ENCODE measurements at regions not wholly inside any gene's neighbourhood (a gene's known extent, or its start where the extent isn't known, plus 50 kb on each side); places are given as distances from the start of the nearest gene placed in this dataset.
A peak's percentile ranks its signal among the peaks of the same experiment; 100 is the strongest.
"Not testable (repeated sequence)": the region's sequence is repeated elsewhere in the genome, so short reads cannot be mapped to it uniquely, and the experiment has no call there.

GRCh38 chr2:56021136-56021474, 97.5 kb upstream of the EFEMP1 start:
- DNase-seq (ENCODE audit: low spot score) = no peak

GRCh38 chr2:56021579-56021978, 98.0 kb upstream of the EFEMP1 start:
- DNase-seq (ENCODE audit: low spot score) = no peak

DNA sequence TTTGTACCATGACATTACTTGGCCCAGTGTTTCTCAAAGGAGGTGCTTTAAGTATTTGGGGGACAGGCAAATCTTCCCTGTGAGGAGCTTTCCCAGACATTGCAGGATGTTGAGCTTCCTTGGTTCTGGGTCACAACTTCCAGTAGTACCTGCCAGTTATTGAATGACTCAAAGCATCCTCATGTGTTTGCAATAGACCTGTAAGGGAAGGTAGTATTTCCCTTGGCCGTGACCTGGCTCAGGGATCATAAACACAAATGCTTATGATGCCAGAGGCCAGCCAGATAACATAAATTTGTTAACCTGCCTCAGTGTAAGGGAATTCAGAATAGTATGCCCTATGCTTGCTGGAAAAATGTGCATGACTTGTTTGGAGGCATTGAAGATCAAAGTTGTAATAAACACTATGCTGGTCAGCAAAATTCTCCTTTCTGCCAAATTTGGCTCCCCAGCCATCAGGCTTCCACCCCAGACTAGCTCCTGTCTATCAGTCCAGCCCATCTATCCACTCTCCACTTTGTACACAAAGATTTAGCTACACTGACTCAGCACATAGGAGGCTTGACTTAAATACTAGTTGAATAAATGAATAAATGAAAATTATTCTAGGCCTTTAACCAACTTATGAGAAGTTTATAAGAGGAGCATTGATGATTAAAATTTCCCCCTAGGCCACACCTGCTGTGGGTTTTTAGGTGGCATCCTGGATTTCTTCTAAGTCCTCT, 102.0 kb upstream of the EFEMP1 start:
- no peak for DNase-seq (ENCODE audit: low spot score)

- DNase-seq (ENCODE audit: low spot score) = no peak
These were observed 103.2 kb upstream of the EFEMP1 start for GRCh38 chr2:56026828-56027227.

- DNase-seq (ENCODE audit: low spot score) = no peak
These were observed 106.5 kb upstream of the EFEMP1 start for GRCh38 chr2:56030062-56030461.

DNA sequence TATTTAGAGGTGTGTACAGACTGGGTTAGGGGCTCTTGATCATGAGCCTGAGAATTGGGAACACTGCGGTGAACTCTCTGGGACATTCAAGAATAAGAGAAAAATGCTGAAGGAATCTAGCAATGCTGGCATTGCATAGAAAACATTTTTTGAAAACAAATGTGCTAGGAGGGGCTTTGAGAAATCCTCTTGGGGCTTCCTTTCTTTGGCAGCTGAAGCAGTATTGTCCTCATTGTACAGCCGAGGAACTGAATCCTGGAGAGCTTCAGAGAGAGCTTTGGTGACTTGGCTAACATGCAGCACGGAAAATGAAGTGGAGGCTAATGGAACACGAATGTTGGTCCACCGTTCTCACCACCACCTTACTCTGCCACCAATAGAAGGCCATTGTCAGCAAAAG, 107.3 kb upstream of the EFEMP1 start:
- no peak for DNase-seq (ENCODE audit: low spot score)

DNA sequence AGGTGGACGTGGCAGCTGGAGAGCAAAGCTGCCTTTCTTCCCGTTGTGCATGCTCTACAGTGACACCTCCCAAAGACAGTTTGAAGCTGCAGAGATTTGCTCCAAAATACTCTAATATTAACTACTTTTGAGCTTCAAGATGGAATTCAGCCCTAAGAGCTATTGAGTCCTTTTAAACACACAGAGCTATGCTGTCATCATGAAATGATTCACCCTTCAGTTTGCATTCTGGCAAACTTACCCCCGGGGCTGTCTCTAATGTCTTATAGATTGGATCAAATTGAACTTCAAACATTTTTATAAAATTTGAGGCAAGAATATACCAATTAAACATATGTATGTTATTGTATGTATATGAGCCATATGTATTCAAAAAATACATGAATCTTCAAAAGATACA, 110.7 kb upstream of the EFEMP1 start:
- no peak for DNase-seq (ENCODE audit: low spot score)

GRCh38 chr2:56040189-56040588, 116.6 kb upstream of the EFEMP1 start:
- DNase-seq (ENCODE audit: low spot score) = no peak

- DNase-seq (ENCODE audit: low spot score) = no peak
These were observed 117.3 kb upstream of the EFEMP1 start for GRCh38 chr2:56040834-56041233.

GRCh38 chr2:56047136-56047535, 123.6 kb upstream of the EFEMP1 start:
- no peak for DNase-seq (ENCODE audit: low spot score)

GRCh38 chr2:56049233-56049845, 125.8 kb upstream of the EFEMP1 start:
- DNase-seq (ENCODE audit: low spot score) = no peak

DNA sequence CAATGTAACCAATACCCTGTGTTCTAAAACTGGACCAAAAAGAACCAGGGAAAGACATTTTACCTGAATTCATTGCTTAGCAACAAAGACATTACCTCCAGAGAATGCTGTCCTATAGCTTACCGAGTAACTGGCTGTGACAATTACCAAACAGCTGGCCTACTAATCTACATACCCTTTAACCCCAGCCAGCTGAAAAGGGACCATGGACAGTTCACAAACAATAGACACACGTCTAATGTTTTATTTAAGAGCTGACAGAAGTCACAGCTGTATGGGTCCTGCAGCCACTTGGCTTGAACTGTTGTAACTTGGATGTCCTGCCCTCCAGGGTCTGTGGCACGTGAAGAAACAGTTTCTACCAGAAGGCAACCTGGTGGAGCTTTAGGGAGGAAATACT, 130.1 kb upstream of the EFEMP1 start:
- DNase-seq (ENCODE audit: low spot score) = no peak

DNA sequence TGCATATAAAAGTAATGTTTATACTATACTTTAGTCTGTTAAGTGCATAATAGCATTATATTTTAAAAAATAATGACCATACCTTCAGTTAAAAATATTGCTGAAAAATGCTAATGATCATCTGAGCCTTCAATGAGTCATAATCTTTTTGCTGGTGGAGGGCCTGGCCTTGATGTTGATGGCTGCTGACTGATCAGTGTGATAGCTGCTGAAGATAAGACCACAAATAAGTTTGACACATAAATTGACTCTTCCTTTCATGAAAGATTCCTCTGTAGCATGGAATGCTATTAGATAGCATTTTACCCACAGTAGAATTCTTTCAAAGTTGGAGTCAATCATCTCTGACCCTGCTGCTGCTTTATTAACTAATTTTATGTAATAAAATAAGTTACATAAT, 128.4 kb upstream of the CCDC85A start:
- DNase-seq (ENCODE audit: low spot score) = no peak

DNA sequence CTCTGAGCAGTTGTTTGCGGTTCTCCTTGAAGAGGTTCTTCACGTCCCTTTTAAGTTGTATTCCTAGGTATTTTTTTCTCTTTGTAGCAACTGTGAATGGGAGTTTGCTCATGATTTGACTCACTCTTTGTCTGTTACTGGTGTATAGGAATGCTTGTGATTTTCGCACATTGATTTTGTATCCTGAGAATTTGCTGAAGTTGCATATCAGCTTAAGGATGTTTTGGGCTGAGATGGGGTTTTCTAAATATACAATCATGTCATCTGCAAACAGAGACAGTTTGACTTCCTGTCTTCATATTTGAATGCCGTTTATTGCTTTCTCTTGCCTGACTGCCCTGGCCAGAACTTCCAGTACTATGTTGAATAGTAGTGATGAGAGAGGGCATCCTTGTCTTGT, 122.5 kb upstream of the CCDC85A start:
- DNase-seq (ENCODE audit: low spot score) = not testable (repeated sequence)

GRCh38 chr2:56068746-56069145, 115.0 kb upstream of the CCDC85A start:
- DNase-seq (ENCODE audit: low spot score) = no peak

DNA sequence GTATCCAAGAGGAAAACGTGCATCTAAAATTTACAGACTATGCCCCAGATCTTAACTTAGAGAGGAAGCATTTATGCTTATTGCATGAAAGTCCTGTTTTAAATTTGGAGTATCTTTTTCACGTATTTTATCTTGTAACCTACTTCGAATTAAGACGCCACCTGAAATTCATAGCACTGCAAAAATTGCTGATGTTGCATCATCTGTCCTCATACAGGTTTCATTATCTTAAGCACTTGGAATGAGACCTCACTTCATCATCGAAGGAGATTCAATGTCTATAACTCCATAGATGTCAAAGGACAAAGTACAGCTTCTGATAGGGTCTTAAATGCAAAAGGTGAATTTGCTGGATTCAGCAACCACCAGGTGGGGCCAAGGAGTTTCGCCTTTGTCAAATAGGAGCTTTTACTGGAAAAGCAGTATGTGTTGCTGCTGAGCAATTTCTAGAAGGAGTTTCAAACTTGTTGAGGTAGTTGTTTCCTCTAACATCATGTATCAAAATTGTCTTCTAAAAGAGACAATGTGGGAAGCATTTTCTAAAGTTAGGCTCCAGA, 106.4 kb upstream of the CCDC85A start:
- DNase-seq (ENCODE audit: low spot score) = no peak

DNA sequence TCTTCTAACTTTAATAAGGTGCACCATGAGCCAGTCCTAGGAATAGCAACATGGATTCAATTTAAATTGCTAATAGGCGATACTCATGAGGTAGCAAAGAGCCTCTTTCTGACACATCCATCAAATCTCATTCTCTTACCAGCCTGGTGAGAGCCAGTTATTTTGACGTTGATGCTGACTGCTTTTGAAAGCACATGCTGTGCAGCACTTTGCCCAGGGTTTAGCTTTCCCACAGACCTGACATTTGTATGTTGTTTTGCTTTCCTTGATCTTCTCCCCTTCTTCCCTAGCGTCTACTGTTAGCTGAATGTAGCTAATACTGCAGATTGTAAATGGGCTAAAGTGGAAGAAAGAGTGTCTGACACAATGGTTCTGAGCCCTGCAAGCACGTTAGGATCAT, 101.1 kb upstream of the CCDC85A start:
- peak; percentile 34 for DNase-seq (ENCODE audit: low spot score)

- DNase-seq (ENCODE audit: low spot score) = no peak
These were observed 99.5 kb upstream of the CCDC85A start for GRCh38 chr2:56084111-56084901.

GRCh38 chr2:56086336-56086735, 97.5 kb upstream of the CCDC85A start:
- DNase-seq (ENCODE audit: low spot score) = no peak

DNA sequence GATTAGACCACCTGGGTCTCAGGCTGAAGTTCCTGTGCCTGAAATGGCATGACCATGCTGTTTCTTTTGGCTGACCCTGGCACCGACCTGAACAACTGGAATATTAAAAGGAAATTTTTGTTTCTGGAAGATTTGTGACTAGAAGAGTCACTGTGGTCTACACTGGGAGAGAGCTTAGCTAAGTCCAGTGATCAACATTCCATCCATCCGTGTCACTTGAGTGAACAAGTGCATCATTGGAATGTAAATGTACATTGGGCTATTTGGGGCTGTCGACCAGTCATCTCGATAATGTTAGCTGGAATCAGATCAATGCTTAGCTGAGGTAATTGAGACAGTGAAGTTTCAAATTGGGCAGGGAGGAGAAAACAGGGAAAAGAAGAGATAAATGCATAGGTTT, 95.4 kb upstream of the CCDC85A start:
- DNase-seq (ENCODE audit: low spot score) = no peak

DNA sequence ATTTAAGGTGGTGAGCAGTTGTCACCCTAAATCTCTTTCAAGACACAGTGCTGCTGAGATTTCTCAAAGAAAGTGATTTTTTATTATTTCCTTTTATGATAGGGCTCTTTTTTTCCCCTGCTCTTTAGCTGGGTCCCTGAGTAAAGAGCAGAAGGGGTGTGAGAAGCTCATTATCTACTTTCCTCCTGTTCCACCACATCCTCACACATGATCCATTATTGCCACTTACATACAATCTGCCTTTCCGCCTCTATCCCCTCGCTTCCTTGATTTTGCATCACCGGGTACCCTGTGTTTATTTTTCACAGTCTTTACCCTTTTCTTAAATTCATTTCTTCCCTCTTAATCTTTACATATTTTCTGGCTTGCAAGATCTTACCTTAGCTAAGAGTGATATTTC, 93.9 kb upstream of the CCDC85A start:
- DNase-seq (ENCODE audit: low spot score) = no peak

DNA sequence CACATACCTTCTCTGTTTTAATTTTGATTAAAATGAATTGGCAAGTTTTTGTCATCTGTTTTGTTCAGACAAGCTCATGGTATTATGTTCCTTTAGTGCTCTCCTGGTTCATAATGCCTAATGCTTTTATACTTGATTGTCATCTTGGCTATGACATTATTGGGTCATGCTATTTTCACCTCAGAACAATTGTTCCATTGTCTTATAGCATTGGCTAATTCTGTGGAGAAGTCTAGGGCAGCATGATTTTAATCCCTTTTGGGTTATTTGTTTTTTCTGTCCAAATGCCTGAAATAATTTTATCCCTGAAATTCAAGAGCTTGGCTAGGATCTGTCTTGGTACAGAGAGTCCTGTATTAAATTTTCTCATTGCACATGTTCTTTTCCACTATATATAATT, 83.8 kb upstream of the CCDC85A start:
- no peak for DNase-seq (ENCODE audit: low spot score)

DNA sequence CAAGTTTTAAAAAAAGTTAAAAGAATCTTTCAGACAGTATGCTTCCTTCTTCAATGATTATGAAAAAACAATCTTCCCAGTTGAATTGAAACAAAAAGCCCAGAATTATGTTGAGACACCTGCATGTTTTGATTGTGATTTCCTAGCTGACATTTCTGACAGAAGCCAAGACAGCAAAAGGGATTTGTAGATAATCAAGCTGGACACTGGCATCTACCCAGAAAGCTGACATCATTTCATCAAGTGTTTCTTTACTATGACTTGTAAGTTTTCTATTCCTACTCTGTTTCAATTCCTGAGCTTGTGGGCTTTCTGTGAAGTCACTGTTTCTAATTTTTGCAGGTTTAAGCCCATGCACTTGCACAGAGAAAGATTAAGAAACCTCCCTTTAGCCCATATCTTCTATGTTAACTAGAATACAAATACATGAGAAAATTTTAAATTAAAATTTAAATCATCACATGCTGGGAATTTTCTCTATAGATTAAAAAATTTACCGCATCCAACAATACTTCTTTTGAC, 82.9 kb upstream of the CCDC85A start:
- no peak for DNase-seq (ENCODE audit: low spot score)
